ENCODE measurements at regions not wholly inside any gene's neighbourhood (a gene's known extent, or its start where the extent isn't known, plus 50 kb on each side); places are given as distances from the start of the nearest gene placed in this dataset.

GRCh38 chr7:66413379-66414114 is 208.4 kb downstream of the TPST1 start:
- H3K4me3 ChIP-seq: no peak overlapping the region
- no peak for DNase-seq (ENCODE audit: low read depth, low spot score)
- H3K27ac ChIP-seq: no peak overlapping the region
- no peak for TF ChIP-seq FOXP2 (optimal IDR thresholded peaks at IDR 0.05; ENCODE audit: control extremely low read depth, extremely low read length, insufficient read depth)
- TF ChIP-seq POLR2AphosphoS5 (IDR thresholded peaks at IDR 0.05; ENCODE audit: borderline replicate concordance, low read depth, low read length): no peak
- TF ChIP-seq EZH2 (IDR thresholded peaks at IDR 0.05): no peak
- H3K9me3 ChIP-seq (ENCODE audit: low read depth, low read length): no peaks in the 10 kb centered on the region
- no peak overlapping the region for H3K9ac ChIP-seq (ENCODE audit: insufficient read length)
- H3K36me3 ChIP-seq (ENCODE audit: insufficient read depth, low read length): no peaks in the 10 kb centered on the region

GRCh38 chr7:66415659-66416265 is 210.6 kb downstream of the TPST1 start:
- no peaks in the 10 kb centered on the region for H3K36me3 ChIP-seq (ENCODE audit: insufficient read depth, low read length)
- TF ChIP-seq EZH2 (IDR thresholded peaks at IDR 0.05) (no peak), FOXP2 (optimal IDR thresholded peaks at IDR 0.05; ENCODE audit: control extremely low read depth, extremely low read length, insufficient read depth) (no peak)
- H3K9me3 ChIP-seq (ENCODE audit: low read depth, low read length): no peaks in the 10 kb centered on the region
- DNase-seq (ENCODE audit: low read depth, low spot score): no peak
- no peak overlapping the region for H3K4me3 ChIP-seq
- no peak overlapping the region for H3K27ac ChIP-seq
- H3K9ac ChIP-seq (ENCODE audit: insufficient read length): no peak overlapping the region

GRCh38 chr7:66418537-66418936 is 210.1 kb upstream of the KCTD7 start:
- no peaks in the 10 kb centered on the region for H3K36me3 ChIP-seq (ENCODE audit: insufficient read depth, low read length)
- no peaks in the 10 kb centered on the region for H3K9me3 ChIP-seq (ENCODE audit: low read depth, low read length)
- H3K9ac ChIP-seq (ENCODE audit: insufficient read length): no peak overlapping the region
- H3K4me3 ChIP-seq: no peak overlapping the region
- TF ChIP-seq EZH2 (IDR thresholded peaks at IDR 0.05) (no peak), FOXP2 (optimal IDR thresholded peaks at IDR 0.05; ENCODE audit: control extremely low read depth, extremely low read length, insufficient read depth) (no peak), POLR2AphosphoS5 (IDR thresholded peaks at IDR 0.05; ENCODE audit: borderline replicate concordance, low read depth, low read length) (no peak)
- no peak overlapping the region for H3K27ac ChIP-seq
- no peak for DNase-seq (ENCODE audit: low read depth, low spot score)

DNA sequence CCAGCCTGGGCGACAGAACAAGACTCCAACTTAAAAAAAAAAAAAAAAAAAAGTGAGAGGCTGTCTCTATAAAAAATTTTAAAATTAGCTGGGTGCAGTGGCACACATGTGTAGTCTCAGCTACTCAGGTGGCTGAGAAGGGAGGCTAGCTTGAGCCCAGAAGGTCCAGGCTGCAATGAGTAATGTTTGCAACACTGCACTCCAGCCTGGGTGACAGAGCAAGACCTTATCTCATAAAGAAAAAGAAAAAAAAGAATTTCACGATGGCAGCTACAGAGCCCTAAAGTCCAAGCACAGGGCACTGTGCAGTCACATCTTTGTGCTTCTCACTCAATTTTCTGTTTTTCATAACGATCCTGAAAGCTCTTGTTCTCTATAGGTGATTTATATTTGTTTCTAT is 209.5 kb upstream of the KCTD7 start:
- Histone ChIP-seq H3K36me3 (ENCODE audit: insufficient read depth, low read length) (no peaks in the 10 kb centered on the region), H3K9me3 (ENCODE audit: low read depth, low read length) (no peaks in the 10 kb centered on the region), H3K27ac (no peak overlapping the region), H3K4me3 (no peak overlapping the region), H3K9ac (ENCODE audit: insufficient read length) (no peak overlapping the region)
- DNase-seq (ENCODE audit: low read depth, low spot score): no peak
- TF ChIP-seq POLR2AphosphoS5 (IDR thresholded peaks at IDR 0.05; ENCODE audit: borderline replicate concordance, low read depth, low read length) (no peak), FOXP2 (optimal IDR thresholded peaks at IDR 0.05; ENCODE audit: control extremely low read depth, extremely low read length, insufficient read depth) (no peak), EZH2 (IDR thresholded peaks at IDR 0.05) (no peak)

DNA sequence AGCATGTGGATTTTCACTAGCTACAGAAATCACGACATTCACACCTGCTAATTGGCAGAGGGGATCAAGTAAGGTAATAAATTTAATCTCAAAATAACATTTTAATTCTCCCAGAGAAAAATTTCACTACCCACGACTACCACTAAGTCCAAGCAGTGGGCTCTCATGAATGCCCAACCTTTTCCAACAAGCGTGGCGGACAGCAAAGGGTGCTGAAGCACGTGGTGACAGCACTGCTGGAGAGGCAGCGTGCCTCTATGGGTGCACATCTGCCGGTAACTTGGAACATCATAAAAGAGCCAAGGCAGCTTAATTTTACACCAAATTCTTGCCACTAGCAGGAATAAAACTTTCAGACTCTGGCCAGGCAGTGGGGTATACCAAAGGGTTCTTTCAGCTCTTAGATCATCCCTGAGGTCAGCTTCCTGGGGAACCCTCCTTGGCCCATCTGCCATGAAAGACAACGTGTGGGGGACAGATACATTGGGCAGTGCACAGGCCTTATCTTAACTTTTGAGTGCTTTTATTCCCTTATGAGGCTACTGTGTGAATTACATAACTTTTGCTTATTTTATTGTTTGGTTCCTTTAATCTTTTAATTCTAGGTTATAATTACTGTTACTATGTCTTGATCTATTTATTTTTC is 206.7 kb upstream of the KCTD7 start:
- H3K36me3 ChIP-seq (ENCODE audit: insufficient read depth, low read length): no peaks in the 10 kb centered on the region
- no peak for TF ChIP-seq EZH2 (IDR thresholded peaks at IDR 0.05)
- no peak for TF ChIP-seq POLR2AphosphoS5 (IDR thresholded peaks at IDR 0.05; ENCODE audit: borderline replicate concordance, low read depth, low read length)
- TF ChIP-seq FOXP2 (optimal IDR thresholded peaks at IDR 0.05; ENCODE audit: control extremely low read depth, extremely low read length, insufficient read depth): no peak
- no peak overlapping the region for H3K27ac ChIP-seq
- no peak for DNase-seq (ENCODE audit: low read depth, low spot score)
- no peaks in the 10 kb centered on the region for H3K9me3 ChIP-seq (ENCODE audit: low read depth, low read length)
- no peak overlapping the region for H3K4me3 ChIP-seq
- H3K9ac ChIP-seq (ENCODE audit: insufficient read length): no peak overlapping the region

DNA sequence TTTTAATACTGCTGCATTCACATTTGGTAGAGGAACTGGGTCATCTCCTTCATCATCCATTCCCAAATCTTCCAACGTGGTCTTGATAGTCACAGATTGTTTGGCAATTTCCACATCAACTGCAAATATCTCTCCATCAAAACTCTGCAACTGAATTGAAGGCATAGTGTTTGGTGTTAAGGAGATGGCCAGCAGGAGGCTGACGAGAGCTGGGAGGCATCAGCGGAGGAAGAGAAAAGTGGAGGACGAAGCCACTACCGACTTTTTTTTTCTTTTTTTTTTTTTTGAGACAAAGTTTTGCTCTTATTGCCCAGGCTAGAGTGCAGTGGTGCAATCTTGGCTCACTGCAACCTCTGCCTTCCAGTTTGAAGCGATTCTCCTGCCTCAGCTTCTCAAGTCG is 205.0 kb upstream of the KCTD7 start:
- no peak for DNase-seq (ENCODE audit: low read depth, low spot score)
- Histone ChIP-seq H3K36me3 (ENCODE audit: insufficient read depth, low read length) (no peaks in the 10 kb centered on the region), H3K27ac (no peak overlapping the region), H3K9ac (ENCODE audit: insufficient read length) (no peak overlapping the region), H3K4me3 (no peak overlapping the region), H3K9me3 (ENCODE audit: low read depth, low read length) (no peaks in the 10 kb centered on the region)
- TF ChIP-seq EZH2 (IDR thresholded peaks at IDR 0.05) (no peak), FOXP2 (optimal IDR thresholded peaks at IDR 0.05; ENCODE audit: control extremely low read depth, extremely low read length, insufficient read depth) (no peak), POLR2AphosphoS5 (IDR thresholded peaks at IDR 0.05; ENCODE audit: borderline replicate concordance, low read depth, low read length) (no peak)

- Histone ChIP-seq H3K36me3 (ENCODE audit: insufficient read depth, low read length) (no peaks in the 10 kb centered on the region), H3K27ac (no peak overlapping the region), H3K9ac (ENCODE audit: insufficient read length) (no peak overlapping the region), H3K4me3 (no peak overlapping the region), H3K9me3 (ENCODE audit: low read depth, low read length) (no peaks in the 10 kb centered on the region)
- DNase-seq (ENCODE audit: low read depth, low spot score): no peak
- TF ChIP-seq POLR2AphosphoS5 (IDR thresholded peaks at IDR 0.05; ENCODE audit: borderline replicate concordance, low read depth, low read length): no peak
- no peak for TF ChIP-seq EZH2 (IDR thresholded peaks at IDR 0.05)
- TF ChIP-seq FOXP2 (optimal IDR thresholded peaks at IDR 0.05; ENCODE audit: control extremely low read depth, extremely low read length, insufficient read depth): no peak
Observed at GRCh38 chr7:66426332-66426731, 202.3 kb upstream of the KCTD7 start.

DNA sequence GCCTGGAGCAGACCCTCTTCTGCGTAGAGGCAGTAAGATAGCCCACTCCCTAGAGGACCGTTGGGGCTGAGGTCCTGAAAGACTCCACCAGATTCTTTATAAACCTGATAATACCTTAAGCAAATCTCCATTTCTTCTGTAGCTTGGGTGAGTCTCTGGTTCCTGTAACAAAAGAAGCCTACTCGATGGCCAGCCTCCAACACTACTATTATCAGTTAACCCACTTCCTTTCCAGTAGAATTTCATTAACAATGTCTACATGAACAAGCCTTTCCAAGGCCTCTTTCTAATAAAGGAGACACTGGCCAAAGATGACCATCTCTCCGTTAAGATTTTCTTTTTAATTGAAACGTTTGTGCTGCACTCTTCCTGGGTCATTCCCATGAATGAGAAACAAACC is 201.7 kb upstream of the KCTD7 start:
- Histone ChIP-seq H3K9ac (ENCODE audit: insufficient read length) (no peak overlapping the region), H3K4me3 (no peak overlapping the region), H3K27ac (no peak overlapping the region), H3K9me3 (ENCODE audit: low read depth, low read length) (no peaks in the 10 kb centered on the region), H3K36me3 (ENCODE audit: insufficient read depth, low read length) (no peaks in the 10 kb centered on the region)
- no peak for TF ChIP-seq EZH2 (IDR thresholded peaks at IDR 0.05)
- TF ChIP-seq FOXP2 (optimal IDR thresholded peaks at IDR 0.05; ENCODE audit: control extremely low read depth, extremely low read length, insufficient read depth): no peak
- no peak for TF ChIP-seq POLR2AphosphoS5 (IDR thresholded peaks at IDR 0.05; ENCODE audit: borderline replicate concordance, low read depth, low read length)
- DNase-seq (ENCODE audit: low read depth, low spot score): no peak

All from SK-N-MC (cell line).